Psoas muscle (tissue), 7 donors: ENCODE measurements at regions not wholly inside any gene's neighbourhood (a gene's known extent, or its start where the extent isn't known, plus 50 kb on each side); places are given as distances from the start of the nearest gene placed in this dataset.

Source experiments
- ATAC-seq, 4 donors: fragments of 200-7000 bp; cut with Tn5 transposase; one replicate each; pipeline ENCODE4 v1.9.1; 2020; ENCODE audit warnings: moderate library complexity in 3 of 4, mild to moderate bottlenecking in 2 of 4
- DNase-seq, 2 donors: peaks; one replicate each; pipeline ENCODE4 v3.0.0-alpha.2; 2020
- H3K27ac ChIP-seq: fragments of 200-600 bp; one replicate; pipeline ENCODE4 v1.8.0; 2022
- H3K27me3 ChIP-seq, 3 donors: fragments of 200-600 bp in 1 of 3; one replicate each; pipeline versions ENCODE4 v1.6.1 to v1.8.0; 2013 to 2022; ENCODE audit warnings: low read length in 2 of 3, mild to moderate bottlenecking in 2 of 3, moderate library complexity in 1 of 3; ENCODE audit not compliant: insufficient read depth in 3 of 3
- H3K36me3 ChIP-seq, 2 donors: fragments of 200-600 bp in 1 of 2; one replicate each; pipeline versions ENCODE4 v1.6.1 to v1.8.0; 2013 to 2022; ENCODE audit warnings: low read depth in 1 of 2, mild to moderate bottlenecking in 1 of 2, moderate library complexity in 1 of 2; ENCODE audit not compliant: insufficient read depth in 1 of 2
- H3K4me1 ChIP-seq: fragments of 200-600 bp; one replicate; pipeline ENCODE4 v1.8.0; 2022
- H3K4me3 ChIP-seq: fragments of 200-600 bp; one replicate; pipeline ENCODE4 v1.8.0; 2022; ENCODE audit warnings: mild to moderate bottlenecking
- H3K9me3 ChIP-seq: fragments of 200-600 bp; one replicate; pipeline ENCODE4 v1.8.0; 2022
- WGBS, 3 donors: extraction: QIAGEN DNeasy Blood & Tissue Kit; methylation state at CpG; one replicate each; pipeline versions ENCODE4 v1.1.6 to v1.1.7; 2013; 5-methylcytosine and 5-hydroxymethylcytosine counted together
- intact Hi-C, 2 donors: fragments of 100-400 bp; cut with DNase I; formaldehyde crosslinking; loops; one replicate each; pipeline versions ENCODE4 v1.11.0 to v1.14.2; 2022
- TF ChIP-seq, protein P1 (sequence below): fragments of 200-600 bp; IDR thresholded peaks from one replicate; pipeline ENCODE4 v1.8.0; 2022; ENCODE audit warnings: antibody characterized with exemption
- donor health status: healthy with polysubstance abuse.
- donor health status: DM: no; HTN: no; CAD: no; lungs with moderate emphysema.
- donor health status: Bipolar disorder and iron deficiency.
- donor health status: healthy.
- donor health status: DM: yes; HTN: yes; CAD: no.
- donor health status: DM: no; HTN: no; CAD: no.
- donor health status: DM: yes; HTN: yes; CAD: no.

DNA sequence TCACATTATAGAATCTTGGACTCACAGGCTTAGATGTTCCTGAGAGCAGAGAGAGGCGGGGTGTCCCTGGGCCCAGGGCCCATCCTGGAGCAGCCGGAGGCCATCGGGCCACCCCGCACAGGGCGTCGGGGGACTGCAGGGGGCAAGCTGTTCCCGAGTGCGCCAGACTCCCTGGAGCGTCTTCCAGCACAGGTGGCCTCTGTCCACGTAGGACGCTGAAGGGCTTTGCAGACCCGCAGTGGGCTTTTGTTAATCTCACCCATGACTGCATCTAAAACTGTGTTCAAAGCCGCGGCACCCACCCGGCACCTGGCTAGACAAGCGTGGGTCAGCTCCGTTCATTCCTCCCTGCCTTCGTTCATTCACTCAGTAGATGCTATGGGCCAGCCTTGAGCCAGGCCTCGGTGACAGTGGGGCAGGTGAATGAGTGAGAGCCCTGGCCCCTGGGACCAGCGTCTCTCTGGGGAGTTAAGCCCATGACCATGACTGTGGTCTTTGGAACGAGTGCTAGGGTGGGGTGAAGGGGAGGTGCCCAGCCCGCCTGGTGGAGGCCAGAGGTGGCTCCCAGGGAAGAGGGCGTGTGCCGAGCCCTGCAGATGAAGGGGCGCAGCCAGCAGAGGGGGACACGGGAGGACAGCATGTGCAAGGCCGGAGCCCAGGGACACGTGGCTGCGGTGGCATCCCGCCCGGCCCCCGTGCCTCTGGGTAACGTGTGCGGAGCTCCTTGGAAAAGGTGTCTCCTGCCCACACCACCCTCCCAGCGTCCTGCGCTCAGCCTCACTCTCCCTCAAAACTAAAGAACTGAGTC is 98.3 kb downstream of the HMX1 start:
- Histone ChIP-seq H3K4me1 (no peaks in the 10 kb centered on the region), H3K4me3 (no peak overlapping the region), H3K27me3 (peaks cover 0 to 28% (median 6%) of the 10 kb centered on the region in 3 donors), H3K36me3 (no peaks in the 10 kb centered on the region), H3K27ac (no peak overlapping the region), H3K9me3 (no peaks in the 10 kb centered on the region)
- TF ChIP-seq, protein P1, sequence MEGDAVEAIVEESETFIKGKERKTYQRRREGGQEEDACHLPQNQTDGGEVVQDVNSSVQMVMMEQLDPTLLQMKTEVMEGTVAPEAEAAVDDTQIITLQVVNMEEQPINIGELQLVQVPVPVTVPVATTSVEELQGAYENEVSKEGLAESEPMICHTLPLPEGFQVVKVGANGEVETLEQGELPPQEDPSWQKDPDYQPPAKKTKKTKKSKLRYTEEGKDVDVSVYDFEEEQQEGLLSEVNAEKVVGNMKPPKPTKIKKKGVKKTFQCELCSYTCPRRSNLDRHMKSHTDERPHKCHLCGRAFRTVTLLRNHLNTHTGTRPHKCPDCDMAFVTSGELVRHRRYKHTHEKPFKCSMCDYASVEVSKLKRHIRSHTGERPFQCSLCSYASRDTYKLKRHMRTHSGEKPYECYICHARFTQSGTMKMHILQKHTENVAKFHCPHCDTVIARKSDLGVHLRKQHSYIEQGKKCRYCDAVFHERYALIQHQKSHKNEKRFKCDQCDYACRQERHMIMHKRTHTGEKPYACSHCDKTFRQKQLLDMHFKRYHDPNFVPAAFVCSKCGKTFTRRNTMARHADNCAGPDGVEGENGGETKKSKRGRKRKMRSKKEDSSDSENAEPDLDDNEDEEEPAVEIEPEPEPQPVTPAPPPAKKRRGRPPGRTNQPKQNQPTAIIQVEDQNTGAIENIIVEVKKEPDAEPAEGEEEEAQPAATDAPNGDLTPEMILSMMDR: no peak
- intact Hi-C loops: no loop called here
- DNase-seq (peak in 1 of 2 donors; percentile 40), ATAC-seq (no peak)
- 68 to 73% (median 70%) methylated on average over 35 to 36 of the region's 36 CpGs for WGBS, 3 donors

DNA sequence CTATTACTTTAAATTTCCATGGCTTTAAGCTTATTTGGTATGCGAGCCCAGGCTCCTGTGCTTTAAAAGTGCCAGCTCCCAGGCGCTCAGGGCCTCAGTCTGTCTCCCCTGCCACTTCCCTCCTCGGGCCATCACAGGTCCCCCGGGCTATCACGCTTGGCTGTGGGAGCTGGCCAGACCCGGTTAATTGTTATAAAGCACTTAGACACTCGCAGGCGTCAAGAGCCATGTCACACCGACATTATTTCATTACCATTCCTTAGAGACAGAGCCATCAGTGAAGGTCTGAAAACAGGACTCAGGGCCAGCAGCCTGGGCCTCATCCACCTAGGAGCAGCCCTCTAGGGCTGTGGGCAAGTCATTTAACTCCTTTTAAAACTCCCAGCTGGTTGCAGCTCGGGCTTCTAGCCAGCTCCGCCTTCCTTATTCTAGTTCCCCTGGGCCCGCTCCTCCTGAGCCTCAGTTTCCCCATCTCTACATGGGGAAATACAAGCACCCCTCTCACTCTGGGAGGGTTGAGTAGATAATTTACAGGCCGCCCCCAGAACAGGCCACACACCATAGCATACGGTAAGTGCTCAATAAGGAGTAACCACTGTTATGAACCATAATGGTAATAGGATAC is 99.0 kb downstream of the HMX1 start:
- Histone ChIP-seq H3K36me3 (no peaks in the 10 kb centered on the region), H3K9me3 (no peaks in the 10 kb centered on the region), H3K4me1 (no peaks in the 10 kb centered on the region), H3K27me3 (peaks cover 0 to 28% (median 6%) of the 10 kb centered on the region in 3 donors), H3K27ac (no peak overlapping the region), H3K4me3 (no peak overlapping the region)
- ATAC-seq (no peak), DNase-seq (peak in 1 of 2 donors; percentile 32)
- WGBS, 3 donors: 53 to 59% (median 53%) methylated on average over 14 of the region's 14 CpGs
- TF ChIP-seq, protein P1: no peak
- intact Hi-C loops: no loop called here

DNA sequence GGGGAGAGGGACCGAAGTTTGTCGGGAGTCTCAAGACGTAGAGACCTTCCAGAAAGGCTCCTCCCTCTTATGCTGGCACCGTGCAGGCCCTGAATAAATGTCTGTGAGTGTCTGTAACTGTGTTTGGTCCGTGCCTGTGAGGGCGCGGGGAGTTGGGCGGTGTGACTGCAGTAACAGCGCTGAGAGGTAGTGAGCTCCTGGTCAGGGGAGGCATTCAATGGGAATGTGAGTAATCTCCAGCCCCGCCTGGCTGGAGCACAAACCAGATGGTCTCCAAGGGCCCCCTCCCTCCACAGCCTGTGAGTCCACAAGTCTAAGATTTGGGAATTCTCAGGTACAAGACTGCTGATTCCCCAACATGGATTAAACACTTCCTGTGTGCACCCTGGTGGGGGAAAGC is 100.0 kb downstream of the HMX1 start:
- ATAC-seq (no peak), DNase-seq (peak in 1 of 2 donors; percentile 15)
- H3K4me1 ChIP-seq: no peaks in the 10 kb centered on the region
- H3K27me3 ChIP-seq: peaks cover 0 to 35% (median 6%) of the 10 kb centered on the region in 3 donors
- TF ChIP-seq, protein P1: no peak
- no peak overlapping the region for H3K4me3 ChIP-seq
- H3K27ac ChIP-seq: no peak overlapping the region
- no peaks in the 10 kb centered on the region for H3K9me3 ChIP-seq
- intact Hi-C loops: no loop called here
- no peaks in the 10 kb centered on the region for H3K36me3 ChIP-seq
- WGBS, 3 donors: 71 to 72% (median 71%) methylated on average over 10 of the region's 10 CpGs

DNA sequence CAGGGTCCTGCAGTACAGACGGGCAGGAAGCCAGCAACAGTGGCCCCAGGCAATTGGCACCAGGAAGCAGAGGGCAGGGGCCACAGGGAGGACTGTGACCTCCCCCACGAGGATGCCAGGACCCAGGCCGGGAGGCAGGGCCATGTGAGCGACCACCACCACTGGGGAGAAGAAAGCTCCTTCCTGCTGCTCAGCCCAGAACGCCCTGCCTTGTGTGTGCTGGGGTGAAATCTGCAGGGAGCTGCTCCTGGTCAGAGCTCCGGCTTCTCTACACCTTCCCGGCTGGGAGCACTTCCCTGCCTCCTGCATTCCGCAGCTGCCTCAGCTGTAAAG is 100.4 kb downstream of the HMX1 start:
- Histone ChIP-seq H3K27ac (no peak overlapping the region), H3K36me3 (no peaks in the 10 kb centered on the region), H3K9me3 (no peaks in the 10 kb centered on the region), H3K27me3 (peaks cover 0 to 35% (median 6%) of the 10 kb centered on the region in 3 donors), H3K4me1 (no peaks in the 10 kb centered on the region), H3K4me3 (no peak overlapping the region)
- WGBS, 3 donors: 19 to 30% (median 30%) methylated on average over 7 to 8 of the region's 8 CpGs
- intact Hi-C loops: no loop called here
- DNase-seq (peak in 1 of 2 donors; percentile 12), ATAC-seq (no peak)
- TF ChIP-seq, protein P1: no peak
